SK-N-SH (cell line): ENCODE measurements at regions not wholly inside any gene's neighbourhood (a gene's known extent, or its start where the extent isn't known, plus 50 kb on each side); places are given as distances from the start of the nearest gene placed in this dataset.

Source experiments
- CTCF ChIA-PET: fragments of 300-600, 350-600 bp; formaldehyde crosslinking; extraction: SDS; loops from one replicate; lab custom pipeline; 2021; lab: Yijun Ruan, JAX
- POLR2A ChIA-PET: fragments of 350-600 bp; sonication (Branson Sonifier 250); formaldehyde crosslinking; extraction: SDS; loops from one replicate; lab custom pipeline; 2020; ENCODE audit warnings: antibody characterized with exemption, inconsistent platforms; lab: Yijun Ruan, JAX
- DNase-seq: peaks from one replicate; pipeline ENCODE4 v3.0.0; 2012
- H2AFZ ChIP-seq: fragments of 200-600 bp; sonication (generic); 2 replicates; pipeline ENCODE4 v1.8.1; 2016; ENCODE audit warnings: antibody characterized with exemption, mild to moderate bottlenecking, low read depth
- H3F3A ChIP-seq: fragments of 200-600 bp; sonication (generic); replicated peaks from 2 replicates; pipeline ENCODE3; 2016; ENCODE audit warnings: antibody characterized with exemption, mild to moderate bottlenecking; ENCODE audit not compliant: insufficient read depth
- H3K27ac ChIP-seq, 2 experiments: fragments of 200-500 bp in 1 of 2; fragments of 200-600 bp in 1 of 2; sonication (Bioruptor generic) in 1 of 2; sonication (generic), shearing (Covaris generic) in 1 of 2; 2 replicates each; pipeline versions ENCODE4 v1.5.1 to v1.6.1; 2014 to 2016; ENCODE audit warnings: low read depth in 2 of 2, inconsistent platforms in 1 of 2, low read length in 1 of 2, mild to moderate bottlenecking in 1 of 2, mixed read lengths in 1 of 2
- H3K27me3 ChIP-seq: fragments of 200-600 bp; sonication (generic), shearing (Covaris generic); 2 replicates; pipeline ENCODE4 v1.6.1; 2016; ENCODE audit warnings: mixed run types; ENCODE audit not compliant: insufficient read depth
- H3K36me3 ChIP-seq, 2 experiments: fragments of 200-500 bp in 1 of 2; fragments of 200-600 bp in 1 of 2; sonication (Bioruptor generic) in 1 of 2; sonication (generic) in 1 of 2; replicated peaks in 1 of 2; 2 replicates each; pipeline versions ENCODE3 to v1.5.1; 2014 to 2016; ENCODE audit warnings: low read length in 1 of 2, mild to moderate bottlenecking in 1 of 2; ENCODE audit not compliant: insufficient read depth in 2 of 2, control insufficient read depth in 1 of 2
- H3K4me1 ChIP-seq, 2 experiments: fragments of 200-500 bp in 1 of 2; fragments of 200-600 bp in 1 of 2; sonication (Bioruptor generic) in 1 of 2; sonication (generic), shearing (Covaris generic) in 1 of 2; 2 replicates each; pipeline versions ENCODE4 v1.5.1 to v1.6.1; 2014 to 2016; ENCODE audit warnings: low read depth in 1 of 2, low read length in 1 of 2, mixed run types in 1 of 2; ENCODE audit not compliant: insufficient read depth in 2 of 2, control insufficient read depth in 1 of 2
- H3K4me2 ChIP-seq: fragments of 200-600 bp; sonication (generic), shearing (Covaris generic); 2 replicates; pipeline ENCODE4 v1.6.1; 2017; ENCODE audit warnings: mixed run types
- H3K4me3 ChIP-seq, 2 experiments: fragments of 200-500 bp in 1 of 2; fragments of 200-600 bp in 1 of 2; sonication (Bioruptor generic) in 1 of 2; sonication (generic), shearing (Covaris generic) in 1 of 2; 2 replicates each; pipeline versions ENCODE4 v1.5.1 to v1.8.1; 2014 to 2016; ENCODE audit warnings: low read depth in 2 of 2, inconsistent platforms in 1 of 2, low read length in 1 of 2, mild to moderate bottlenecking in 1 of 2, mixed read lengths in 1 of 2, moderate library complexity in 1 of 2
- H3K79me2 ChIP-seq: fragments of 200-600 bp; sonication (generic); 2 replicates; pipeline ENCODE4 v1.8.1; 2017; ENCODE audit warnings: mild to moderate bottlenecking; ENCODE audit not compliant: insufficient read depth
- H3K9ac ChIP-seq: fragments of 200-600 bp; sonication (generic); 2 replicates; pipeline ENCODE4 v1.6.1; 2017; ENCODE audit warnings: mixed run types
- H3K9me2 ChIP-seq: fragments of 200-600 bp; sonication (generic); 2 replicates; pipeline ENCODE4 v1.6.1; 2017; ENCODE audit warnings: mixed run types
- H3K9me3 ChIP-seq: fragments of 200-600 bp; sonication (generic); 2 replicates; pipeline ENCODE4 v1.6.1; 2017; ENCODE audit warnings: mixed run types, mild to moderate bottlenecking, moderate library complexity
- H4K20me1 ChIP-seq: fragments of 200-600 bp; sonication (generic); 2 replicates; pipeline ENCODE4 v1.6.1; 2017; ENCODE audit warnings: mild to moderate bottlenecking, mixed run types; ENCODE audit not compliant: insufficient read depth
- CHD2 ChIP-seq: fragments of 150-350 bp; IDR thresholded peaks from 2 replicates; pipeline ENCODE4 v1.6.1; 2018; ENCODE audit warnings: low read length; ENCODE audit not compliant: partially characterized antibody
- ELF1 ChIP-seq: IDR thresholded peaks from 2 replicates; pipeline ENCODE4 v1.4.0; 2012
- EP300 ChIP-seq, 2 experiments: IDR thresholded peaks; 2 replicates each; pipeline versions ENCODE4 v1.4.0 to v1.6.1; 2012; ENCODE audit warnings: borderline replicate concordance in 1 of 2, low read depth in 1 of 2, low read length in 1 of 2
- EZH2phosphoT487 ChIP-seq: fragments of 200-600 bp; sonication (generic); IDR thresholded peaks from 2 replicates; pipeline ENCODE4 v1.6.1; 2017; ENCODE audit warnings: low read depth, mixed run types, mild to moderate bottlenecking, antibody characterized with exemption, moderate library complexity, borderline replicate concordance
- FOSL2 ChIP-seq: IDR thresholded peaks from 2 replicates; pipeline ENCODE4 v1.4.0; 2012; ENCODE audit warnings: low read depth, mild to moderate bottlenecking, moderate library complexity, borderline replicate concordance
- FOXJ3 ChIP-seq: sonication (generic); formaldehyde crosslinking; IDR thresholded peaks from 2 replicates; pipeline ENCODE4 v1.5.1; 2020; ENCODE audit warnings: mild to moderate bottlenecking, missing genetic modification reagents
- GABPA ChIP-seq: IDR thresholded peaks from 2 replicates; pipeline ENCODE4 v1.4.0; 2012; ENCODE audit warnings: low read depth, mild to moderate bottlenecking
- GATA2 ChIP-seq: sonication (generic); formaldehyde crosslinking; IDR thresholded peaks from 2 replicates; pipeline ENCODE4 v1.5.0; 2020; ENCODE audit warnings: mild to moderate bottlenecking, missing genetic modification reagents
- JUND ChIP-seq: IDR thresholded peaks from 2 replicates; pipeline ENCODE4 v1.4.0; 2012
- MXI1 ChIP-seq: IDR thresholded peaks from 2 replicates; pipeline ENCODE4 v1.6.1; 2012; ENCODE audit warnings: mild to moderate bottlenecking, low read depth, low read length, improper control_type of control experiment
- NFIC ChIP-seq: IDR thresholded peaks from 2 replicates; pipeline ENCODE4 v1.4.0; 2012; ENCODE audit warnings: borderline replicate concordance
- NRF1 ChIP-seq: IDR thresholded peaks from 2 replicates; pipeline ENCODE4 v1.6.1; 2012; ENCODE audit warnings: low read depth, mild to moderate bottlenecking, low read length
- POLR2AphosphoS5 ChIP-seq: IDR thresholded peaks from 2 replicates; pipeline ENCODE4 v1.6.1; 2012; ENCODE audit warnings: low read depth, low read length
- RXRA ChIP-seq: IDR thresholded peaks from 2 replicates; pipeline ENCODE4 v1.4.0; 2012; ENCODE audit warnings: low read depth, mild to moderate bottlenecking, borderline replicate concordance
- TCF12 ChIP-seq: IDR thresholded peaks from 2 replicates; pipeline ENCODE4 v1.4.0; 2012
- TEAD4 ChIP-seq: IDR thresholded peaks from 2 replicates; pipeline ENCODE4 v1.4.0; 2012; ENCODE audit warnings: mild to moderate bottlenecking, borderline replicate concordance; ENCODE audit not compliant: insufficient read depth
- YY1 ChIP-seq: IDR thresholded peaks from 2 replicates; pipeline ENCODE4 v1.4.0; 2012; ENCODE audit warnings: low read depth, mild to moderate bottlenecking
- WGBS: methylation state at CpG from one replicate; pipeline ENCODE4 v1.1.6; 2017; ENCODE audit warnings: low lambda C conversion rate; 5-methylcytosine and 5-hydroxymethylcytosine counted together
- TF ChIP-seq, protein P1 (sequence below): fragments of 150-350 bp; IDR thresholded peaks from 2 replicates; pipeline ENCODE4 v1.6.1; 2016; ENCODE audit warnings: mild to moderate bottlenecking, low read depth, low read length
- TF ChIP-seq, protein P2 (sequence below): IDR thresholded peaks from 2 replicates; pipeline ENCODE4; 2012
- TF ChIP-seq, protein P3 (sequence below): IDR thresholded peaks from 2 replicates; pipeline ENCODE4 v1.4.0; 2012; ENCODE audit warnings: low read depth

DNA sequence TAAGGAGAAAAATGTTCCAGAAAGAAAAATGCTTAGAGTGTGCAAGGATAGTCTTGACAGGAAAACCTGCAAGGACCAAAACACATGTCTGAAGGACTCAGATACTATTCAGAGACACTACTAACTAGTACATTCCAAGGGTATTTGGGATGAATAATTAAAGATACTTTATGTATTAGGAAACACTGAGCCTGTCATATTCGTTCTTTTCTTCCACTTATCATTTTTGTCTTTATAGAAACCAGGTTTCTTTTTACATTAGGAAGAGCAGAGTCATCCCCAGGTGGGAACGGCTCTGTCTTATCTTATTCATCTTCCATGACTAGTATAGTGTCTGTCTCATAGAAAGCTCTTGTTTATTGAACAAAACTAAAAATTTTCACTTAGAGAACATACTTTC is 296.2 kb upstream of the ESRRG start:
- peaks cover 0 to 3% of the 10 kb centered on the region in 2 experiments; a peak in 1 of 4 replicates for H3K4me1 ChIP-seq
- no peak overlapping the region for H2AFZ ChIP-seq
- H3K9me3 ChIP-seq: no peaks in the 10 kb centered on the region
- 15% methylated on average over 2 of the region's 2 CpGs for WGBS
- no peak overlapping the region for H3K9ac ChIP-seq
- TF ChIP-seq, protein P1, sequence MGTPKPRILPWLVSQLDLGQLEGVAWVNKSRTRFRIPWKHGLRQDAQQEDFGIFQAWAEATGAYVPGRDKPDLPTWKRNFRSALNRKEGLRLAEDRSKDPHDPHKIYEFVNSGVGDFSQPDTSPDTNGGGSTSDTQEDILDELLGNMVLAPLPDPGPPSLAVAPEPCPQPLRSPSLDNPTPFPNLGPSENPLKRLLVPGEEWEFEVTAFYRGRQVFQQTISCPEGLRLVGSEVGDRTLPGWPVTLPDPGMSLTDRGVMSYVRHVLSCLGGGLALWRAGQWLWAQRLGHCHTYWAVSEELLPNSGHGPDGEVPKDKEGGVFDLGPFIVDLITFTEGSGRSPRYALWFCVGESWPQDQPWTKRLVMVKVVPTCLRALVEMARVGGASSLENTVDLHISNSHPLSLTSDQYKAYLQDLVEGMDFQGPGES: no peak
- TF ChIP-seq NFIC (peak; percentile 38; the same call in 1 of the 2 replicates), MXI1 (no peak), TCF12 (peak; percentile 89), JUND (peak; percentile 60), EP300 (IDR thresholded peaks at IDR 0.05; ENCODE audit: borderline replicate concordance in 1 of 2, low read depth in 1 of 2, low read length in 1 of 2) (peak in 1 of 2 experiments; percentile 62; a peak in 1 of 4 replicates), FOXJ3 (no peak), ELF1 (no peak), NRF1 (no peak), GATA2 (CRISPR knock-in tag) (no peak), YY1 (no peak), RXRA (no peak), GABPA (no peak), FOSL2 (peak; percentile 20; the same call in 1 of the 2 replicates), EZH2phosphoT487 (no peak), TEAD4 (peak; percentile 54; the same call in 1 of the 2 replicates), CHD2 (no peak), POLR2AphosphoS5 (no peak)
- TF ChIP-seq, protein P2, sequence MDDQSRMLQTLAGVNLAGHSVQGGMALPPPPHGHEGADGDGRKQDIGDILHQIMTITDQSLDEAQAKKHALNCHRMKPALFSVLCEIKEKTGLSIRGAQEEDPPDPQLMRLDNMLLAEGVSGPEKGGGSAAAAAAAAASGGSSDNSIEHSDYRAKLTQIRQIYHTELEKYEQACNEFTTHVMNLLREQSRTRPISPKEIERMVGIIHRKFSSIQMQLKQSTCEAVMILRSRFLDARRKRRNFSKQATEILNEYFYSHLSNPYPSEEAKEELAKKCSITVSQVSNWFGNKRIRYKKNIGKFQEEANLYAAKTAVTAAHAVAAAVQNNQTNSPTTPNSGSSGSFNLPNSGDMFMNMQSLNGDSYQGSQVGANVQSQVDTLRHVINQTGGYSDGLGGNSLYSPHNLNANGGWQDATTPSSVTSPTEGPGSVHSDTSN: peak; percentile 75
- TF ChIP-seq, protein P3, sequence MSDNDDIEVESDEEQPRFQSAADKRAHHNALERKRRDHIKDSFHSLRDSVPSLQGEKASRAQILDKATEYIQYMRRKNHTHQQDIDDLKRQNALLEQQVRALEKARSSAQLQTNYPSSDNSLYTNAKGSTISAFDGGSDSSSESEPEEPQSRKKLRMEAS: no peak
- no peaks in the 10 kb centered on the region for H3K79me2 ChIP-seq
- DNase-seq: no peak
- ChIA-PET CTCF (no interaction called here), POLR2A (no interaction called here)
- H3K27me3 ChIP-seq: no peaks in the 10 kb centered on the region
- H3K27ac ChIP-seq: peak overlapping the region in 1 of 2 experiments; percentile 74; a peak in 1 of 4 replicates
- H3K4me2 ChIP-seq: no peak overlapping the region
- no peaks in the 10 kb centered on the region for H3K36me3 ChIP-seq
- H3F3A ChIP-seq: no peaks in the 10 kb centered on the region
- no peaks in the 10 kb centered on the region for H3K9me2 ChIP-seq
- no peaks in the 10 kb centered on the region for H4K20me1 ChIP-seq
- no peak overlapping the region for H3K4me3 ChIP-seq
